Astrocyte (in vitro differentiated cells and primary cell): ENCODE measurements at regions not wholly inside any gene's neighbourhood (a gene's known extent, or its start where the extent isn't known, plus 50 kb on each side); places are given as distances from the start of the nearest gene placed in this dataset.

Source experiments
- CTCF ChIP-seq: IDR thresholded peaks from 2 replicates; pipeline ENCODE4 v1.5.1; 2011; ENCODE audit warnings: low read depth, mild to moderate bottlenecking, inconsistent platforms, low read length, moderate library complexity; ENCODE audit not compliant: insufficient read depth
- EZH2 ChIP-seq: IDR thresholded peaks from 2 replicates; pipeline ENCODE4 v1.6.1; 2012; ENCODE audit warnings: mild to moderate bottlenecking, low read length, inconsistent platforms; ENCODE audit not compliant: insufficient read depth

DNA sequence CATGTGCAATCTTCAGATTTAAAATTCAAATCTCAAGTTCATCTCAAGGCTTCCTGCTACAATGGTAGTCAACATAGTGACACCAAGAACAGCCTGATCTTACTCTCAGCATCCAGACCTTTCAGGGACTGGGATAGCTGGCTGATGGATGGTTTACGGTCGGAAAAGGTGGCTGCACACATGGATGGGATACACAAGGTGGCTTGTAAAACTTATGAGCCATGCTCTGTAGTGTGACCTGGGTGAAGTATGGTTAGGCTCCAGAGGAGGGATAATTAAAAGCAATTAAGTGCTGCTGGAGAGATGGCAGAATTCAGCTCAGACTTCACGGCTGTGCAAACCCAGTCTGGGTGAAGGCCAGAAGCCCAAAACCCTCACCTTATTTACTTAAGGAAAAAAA lies 379.5 kb downstream of the NFIB start:
- TF ChIP-seq CTCF (no peak), EZH2 (no peak)
